ENCODE measurements at regions not wholly inside any gene's neighbourhood (a gene's known extent, or its start where the extent isn't known, plus 50 kb on each side); places are given as distances from the start of the nearest gene placed in this dataset.

DNA sequence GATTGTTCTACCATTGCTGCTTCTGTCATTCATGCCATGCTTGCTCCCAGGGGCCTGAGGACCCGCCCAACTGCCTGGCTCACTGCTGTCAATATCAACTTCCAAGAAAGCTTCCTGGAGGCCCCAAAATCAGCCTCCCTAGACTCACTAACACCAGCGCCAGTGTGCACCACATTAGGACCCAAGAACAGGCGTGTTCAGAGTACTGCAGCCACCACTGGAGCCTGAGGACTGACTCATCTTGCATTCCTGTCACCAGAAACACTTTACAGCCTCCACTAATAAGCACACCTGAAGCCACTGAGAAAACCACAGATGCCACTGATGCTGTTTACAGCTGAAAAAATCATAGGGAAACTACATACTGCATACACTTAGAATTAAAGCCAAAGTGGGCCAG lies 1284.3 kb downstream of the TYW1 start:
- no peak for DNase-seq (ENCODE audit: low read depth in 2 of 2)

DNA sequence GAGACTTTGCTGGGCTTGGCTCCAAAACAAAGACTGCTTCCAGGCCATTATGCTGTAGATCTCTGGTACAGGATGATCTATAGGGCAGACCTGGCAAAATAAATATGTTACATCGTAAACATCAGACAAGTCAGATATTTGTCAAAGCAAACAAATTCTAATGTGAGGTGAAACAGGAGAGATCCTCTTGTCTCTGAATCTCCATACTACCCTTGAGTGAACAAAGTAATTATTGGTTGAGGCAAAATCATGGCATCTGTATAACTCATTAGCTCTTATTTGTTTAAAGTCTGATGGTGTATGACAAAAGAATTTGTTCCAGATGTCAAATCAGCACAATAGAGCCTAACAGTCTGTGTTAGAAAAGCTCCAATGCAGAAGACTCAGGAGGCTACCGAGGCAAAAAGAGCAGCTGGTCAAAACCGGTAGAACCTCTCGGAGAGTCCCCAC lies 1291.5 kb downstream of the TYW1 start:
- DNase-seq (ENCODE audit: low read depth in 2 of 2), result no peak

DNA sequence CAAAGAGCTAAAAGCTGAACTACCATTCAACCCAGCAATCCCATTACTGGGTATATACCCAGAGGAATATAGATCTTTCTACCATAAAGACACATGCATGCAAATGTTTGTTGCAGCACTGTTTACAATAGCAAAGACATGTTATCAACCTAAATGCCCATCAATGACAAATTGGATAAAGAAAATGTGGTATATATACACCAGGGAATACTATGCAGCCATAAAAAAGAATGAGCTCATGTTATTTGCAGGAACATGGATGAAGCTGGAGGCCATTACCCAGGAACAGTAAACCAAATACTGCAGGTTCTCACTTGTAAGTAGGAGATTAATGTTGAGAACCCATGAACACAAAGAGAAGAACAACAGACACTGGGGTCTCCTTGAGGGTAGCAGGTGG lies 1295.1 kb downstream of the TYW1 start:
- DNase-seq (ENCODE audit: low read depth in 2 of 2), result no peak

DNA sequence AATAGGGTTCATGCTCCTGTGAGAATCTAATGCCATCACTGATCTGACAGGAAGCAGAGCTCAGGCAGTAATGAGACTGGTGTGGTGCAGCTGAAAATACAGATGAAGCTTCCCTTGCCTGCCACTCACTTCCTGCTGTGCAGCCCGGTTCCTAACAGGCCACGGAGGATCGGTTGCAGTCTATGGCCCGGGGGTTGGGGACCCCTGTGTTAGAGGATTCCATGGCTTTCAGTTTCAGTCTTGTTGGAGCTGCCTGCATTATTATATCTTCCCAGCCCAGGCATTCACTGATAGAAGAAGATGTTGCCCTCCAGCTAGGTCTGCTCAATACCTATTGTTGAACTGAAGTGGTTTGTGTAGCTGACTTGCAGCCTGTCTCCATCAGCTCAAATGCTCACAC lies 1298.8 kb downstream of the TYW1 start:
- no peak for DNase-seq (ENCODE audit: low read depth in 2 of 2)

DNA sequence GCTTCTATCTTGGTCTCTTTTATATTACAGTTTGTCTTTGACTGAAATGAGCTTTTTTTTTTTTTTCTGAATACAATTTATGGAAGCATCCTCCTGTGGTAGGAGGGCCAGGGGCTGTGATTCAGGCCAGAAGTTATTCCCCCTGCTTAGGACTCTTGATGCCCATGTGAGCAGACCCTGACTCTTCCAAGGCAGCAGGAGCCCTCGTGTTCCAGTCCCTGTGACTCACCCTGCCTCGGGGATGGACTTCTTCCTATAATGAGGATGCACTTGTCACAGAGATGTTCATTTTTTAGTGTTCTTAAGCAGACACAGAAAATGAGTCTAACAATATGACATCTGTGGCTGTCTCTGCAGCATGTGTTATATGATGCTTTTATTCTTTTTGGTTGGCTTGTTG lies 1293.7 kb upstream of the AUTS2 start:
- DNase-seq (ENCODE audit: low read depth in 2 of 2), result no peak

DNA sequence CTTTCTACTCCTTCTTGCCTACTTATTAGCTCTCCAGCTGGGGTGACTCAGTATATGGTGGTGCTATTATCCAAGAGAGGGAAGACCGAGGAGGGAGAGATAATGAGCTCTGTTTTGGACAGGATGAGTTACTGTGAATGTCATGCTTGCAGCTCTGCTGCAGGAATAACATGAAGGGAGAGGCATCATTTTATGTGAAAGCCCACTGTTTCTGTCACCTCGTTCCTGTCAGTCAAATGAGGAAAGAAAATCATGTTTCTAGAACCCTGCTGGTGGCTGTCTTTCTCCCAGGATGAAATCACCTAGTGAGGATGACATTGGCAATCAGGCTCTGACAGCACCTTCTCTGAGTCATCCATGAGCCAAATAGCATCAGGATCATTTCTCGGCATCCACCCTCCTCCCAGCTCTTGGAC lies 1291.6 kb upstream of the AUTS2 start:
- no peak for DNase-seq (ENCODE audit: low read depth in 2 of 2)

DNA sequence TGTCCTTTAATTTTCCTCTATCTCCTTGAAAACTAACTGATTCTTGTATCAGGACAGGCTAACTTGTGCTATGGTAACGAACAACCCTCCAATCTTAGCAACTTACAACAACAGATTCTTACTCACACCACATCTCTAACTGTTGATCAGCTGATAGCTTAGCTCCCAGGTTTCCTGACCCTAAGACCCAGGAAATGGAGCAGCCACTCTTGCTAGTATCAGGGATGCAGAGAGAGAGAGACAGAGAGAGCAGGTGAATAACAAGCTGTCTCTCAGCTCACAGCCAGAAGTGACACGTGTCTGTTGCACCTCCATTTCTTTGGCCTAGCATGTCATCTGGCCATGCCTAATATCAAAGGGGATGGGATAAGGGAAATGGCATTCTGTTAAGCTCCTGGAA lies 1289.0 kb upstream of the AUTS2 start:
- no peak for DNase-seq (ENCODE audit: low read depth in 2 of 2)

DNA sequence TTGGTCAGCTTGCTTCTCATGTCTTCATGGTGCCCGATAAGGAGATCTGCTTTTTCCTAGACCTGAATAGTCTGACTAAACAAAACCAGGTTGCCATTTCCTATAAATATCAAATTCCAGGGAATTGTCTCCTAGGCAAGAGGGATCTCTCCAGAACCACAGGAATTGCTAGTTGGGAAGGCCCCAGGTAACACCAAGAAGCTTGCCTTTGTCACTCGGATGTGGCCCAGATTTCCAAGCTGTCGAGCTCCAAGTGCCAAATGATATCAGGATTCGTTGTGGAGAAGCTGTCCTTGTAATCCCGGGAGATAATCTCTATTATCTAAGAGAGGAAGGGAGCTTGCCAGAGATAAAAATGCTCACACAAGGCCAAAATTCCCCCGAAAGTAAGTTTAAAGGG lies 1288.5 kb upstream of the AUTS2 start:
- no peak for DNase-seq (ENCODE audit: low read depth in 2 of 2)

DNA sequence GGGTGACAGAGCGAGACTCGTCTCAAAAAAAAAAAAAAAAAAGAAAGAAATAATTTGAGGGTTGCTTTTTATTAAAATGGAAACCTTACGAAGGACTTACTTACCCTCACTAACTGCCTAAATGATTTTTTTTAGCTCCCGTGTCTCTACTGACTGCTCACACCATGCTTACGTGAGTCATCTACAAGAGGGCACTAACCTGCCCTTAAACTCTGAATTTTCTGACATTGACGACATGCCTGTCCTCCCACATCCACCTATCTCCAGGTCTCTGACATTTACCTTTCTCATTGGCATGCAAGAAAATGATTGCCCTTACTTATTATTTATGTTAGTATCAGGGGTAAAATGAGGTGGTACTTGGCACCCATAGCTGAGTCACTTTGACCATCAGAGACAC lies 1286.3 kb upstream of the AUTS2 start:
- no peak for DNase-seq (ENCODE audit: low read depth in 2 of 2)

DNA sequence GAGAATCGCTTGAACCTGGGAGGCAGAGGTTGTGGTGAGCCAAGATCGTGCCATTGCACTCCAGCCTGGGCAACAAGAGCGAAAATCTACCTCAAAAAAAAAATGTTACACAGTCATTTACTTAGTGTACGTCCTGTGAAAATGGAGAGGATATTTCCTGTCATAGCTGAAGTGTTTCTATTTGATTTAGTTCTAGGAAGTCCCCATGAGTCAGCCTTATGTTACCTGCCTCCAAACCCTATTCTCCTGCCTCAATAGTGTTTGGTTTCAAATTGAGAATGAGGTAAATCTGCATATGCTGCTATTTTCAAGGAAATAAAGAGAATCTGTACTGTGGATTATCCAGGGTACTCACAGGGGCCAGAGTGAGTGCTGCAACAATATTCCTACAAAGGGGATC lies 1284.5 kb upstream of the AUTS2 start:
- DNase-seq (ENCODE audit: low read depth in 2 of 2), result no peak

DNA sequence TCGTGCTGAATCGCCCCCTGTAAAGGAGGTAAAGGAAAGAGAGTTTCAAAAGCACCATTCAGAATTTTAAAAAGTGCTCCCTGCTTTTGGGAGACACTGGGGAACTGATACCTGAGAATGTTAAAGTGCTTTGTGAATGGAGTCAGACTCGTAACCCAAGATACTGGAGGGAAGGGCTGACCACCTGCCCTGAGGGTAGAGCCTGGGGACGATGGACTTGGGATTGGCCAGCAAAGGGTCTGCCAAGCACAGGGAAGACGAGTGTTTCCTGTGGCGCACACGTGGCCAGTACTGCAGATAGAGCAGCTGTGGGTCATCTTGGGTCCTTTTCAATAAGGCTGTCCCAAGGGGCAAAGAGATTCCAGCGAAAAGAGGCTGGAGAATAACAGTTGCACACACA lies 1284.1 kb upstream of the AUTS2 start:
- no peak for DNase-seq (ENCODE audit: low read depth in 2 of 2)

DNA sequence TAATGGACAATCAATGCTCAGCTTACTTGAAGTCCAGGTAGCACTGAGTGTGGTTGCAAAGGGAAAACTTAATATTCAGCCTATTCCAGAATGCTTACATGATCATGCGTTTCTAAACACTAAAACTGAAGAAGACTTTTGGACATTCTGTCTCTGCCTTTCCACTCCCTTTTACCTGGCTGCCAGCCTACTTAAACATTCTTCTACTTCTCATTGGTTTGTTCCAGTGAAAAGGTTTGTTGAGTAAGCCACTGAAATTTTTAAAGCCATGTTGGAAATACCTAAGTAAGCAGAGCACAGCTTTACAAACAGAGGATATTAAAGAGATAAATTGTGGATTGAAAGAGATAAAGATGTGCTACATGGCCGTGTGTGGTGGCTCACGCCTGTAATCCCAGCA lies 1280.8 kb upstream of the AUTS2 start:
- DNase-seq (ENCODE audit: low read depth in 2 of 2), result no peak

DNA sequence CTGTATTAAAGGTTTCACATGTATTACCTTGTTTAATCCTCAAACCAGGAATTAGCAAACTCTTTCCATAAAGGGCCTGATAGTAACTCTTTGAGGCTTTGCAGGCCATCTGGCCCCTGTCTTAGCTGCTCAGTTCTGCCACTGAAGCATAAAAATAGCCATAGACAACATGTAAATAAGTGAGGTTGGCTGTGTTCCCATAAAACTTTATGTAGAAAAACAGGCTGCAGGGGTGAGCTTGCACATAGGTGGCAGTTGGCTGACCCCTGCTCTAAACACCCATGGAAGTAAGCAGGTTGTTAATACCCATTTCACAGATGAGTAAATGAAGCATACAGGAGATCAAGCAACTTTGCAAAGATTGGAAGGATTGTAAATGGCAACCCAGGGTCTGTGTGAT lies 1279.2 kb upstream of the AUTS2 start:
- no peak for DNase-seq (ENCODE audit: low read depth in 2 of 2)

DNA sequence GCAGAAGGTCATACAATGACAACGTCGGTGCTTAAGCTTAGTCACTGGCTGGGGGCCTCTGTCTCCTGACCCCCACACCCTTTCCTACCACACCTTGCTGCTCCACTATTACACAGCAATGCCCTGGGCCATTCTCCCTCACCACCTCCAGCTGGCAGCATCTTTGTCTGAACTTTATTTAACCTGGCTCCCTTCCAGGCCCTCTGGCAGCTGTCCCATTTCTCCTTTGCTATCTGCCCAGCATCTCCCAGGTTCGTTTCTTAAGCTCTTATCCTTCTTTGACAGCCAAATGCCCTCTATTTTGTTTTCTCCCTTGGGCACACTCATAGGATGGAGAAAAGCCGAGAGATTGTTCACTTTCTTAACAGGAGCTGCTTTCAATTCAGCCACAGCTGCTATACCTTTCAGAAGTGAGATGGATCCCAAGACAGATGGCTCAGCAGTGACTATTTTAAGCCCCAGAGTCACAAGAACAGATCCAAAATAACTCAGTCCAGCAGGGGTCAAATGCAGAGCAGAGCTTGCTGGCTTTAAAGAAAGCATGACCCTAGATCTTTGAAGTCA lies 1277.1 kb upstream of the AUTS2 start:
- no peak for DNase-seq (ENCODE audit: low read depth in 2 of 2)

DNA sequence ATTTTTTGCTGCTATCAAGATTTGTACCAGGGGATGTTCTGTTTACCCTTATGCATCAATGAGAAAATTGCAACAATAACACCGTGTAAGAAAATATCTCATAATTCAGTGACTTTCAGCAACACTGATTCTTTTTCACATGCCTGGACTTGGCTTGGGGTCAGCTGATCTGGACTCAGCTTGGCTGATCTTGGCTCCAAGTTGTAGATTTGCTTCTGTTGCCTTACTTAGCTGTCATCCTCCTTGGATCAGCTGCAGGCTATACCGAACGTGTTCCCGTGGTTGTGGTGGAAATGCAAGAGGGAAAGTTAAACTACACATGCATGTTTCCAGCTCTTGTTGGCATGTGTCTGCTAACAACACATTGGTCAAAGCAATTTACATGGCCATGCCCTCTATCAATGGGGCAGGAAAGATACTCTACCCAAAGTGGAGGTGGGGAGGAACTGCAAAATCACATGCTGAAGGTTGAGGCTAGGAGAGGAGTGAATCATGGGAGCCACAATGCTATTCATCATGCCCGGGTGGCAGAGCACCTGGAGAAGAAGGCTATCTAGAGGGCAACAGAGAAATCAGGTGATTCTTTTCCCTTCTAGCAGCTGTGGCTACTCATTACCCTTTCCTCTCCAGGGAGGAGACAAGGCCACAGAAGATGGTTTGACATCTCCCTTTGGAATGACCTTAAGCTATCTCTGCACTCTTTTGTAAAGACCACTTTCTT lies 1276.3 kb upstream of the AUTS2 start:
- no peak for DNase-seq (ENCODE audit: low read depth in 2 of 2)

DNA sequence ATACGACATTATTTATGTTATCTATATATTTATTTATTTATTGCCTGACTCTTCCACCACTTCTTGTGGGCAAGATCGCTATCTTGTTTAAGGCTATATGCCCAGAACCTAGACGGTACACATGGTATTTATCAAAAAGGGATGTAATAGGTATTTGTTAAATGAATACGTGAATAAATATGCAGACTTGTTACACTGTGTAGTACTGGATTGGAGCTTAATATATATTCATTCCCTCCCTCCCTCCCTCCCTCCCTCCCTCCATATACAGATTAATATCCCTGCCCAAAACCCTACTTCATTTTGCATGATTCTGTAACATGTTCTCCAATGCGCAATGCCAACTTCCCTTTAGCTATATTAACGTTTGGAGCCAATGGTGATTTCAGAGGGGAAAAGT lies 1273.7 kb upstream of the AUTS2 start:
- DNase-seq (ENCODE audit: low read depth in 2 of 2), result no peak

DNA sequence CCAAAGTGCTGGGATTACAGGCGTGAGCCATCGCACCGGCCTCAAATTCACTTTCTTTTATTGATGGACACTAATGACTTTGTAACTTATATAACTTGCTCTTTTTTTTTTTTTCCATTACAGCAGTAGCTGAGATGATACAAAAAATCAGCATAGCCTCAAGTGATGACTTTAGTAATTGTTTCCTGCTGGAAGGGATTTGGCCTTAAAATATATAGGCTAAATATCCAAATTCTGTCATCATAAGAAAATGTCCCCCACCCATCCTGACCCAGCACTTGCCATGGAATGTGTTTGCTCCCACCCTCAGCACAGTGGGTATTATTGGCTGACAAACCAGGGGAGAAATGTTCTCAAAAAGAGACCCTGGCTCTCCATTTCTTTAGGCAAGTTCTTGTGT lies 1264.1 kb upstream of the AUTS2 start:
- DNase-seq (ENCODE audit: low read depth in 2 of 2), result no peak

DNA sequence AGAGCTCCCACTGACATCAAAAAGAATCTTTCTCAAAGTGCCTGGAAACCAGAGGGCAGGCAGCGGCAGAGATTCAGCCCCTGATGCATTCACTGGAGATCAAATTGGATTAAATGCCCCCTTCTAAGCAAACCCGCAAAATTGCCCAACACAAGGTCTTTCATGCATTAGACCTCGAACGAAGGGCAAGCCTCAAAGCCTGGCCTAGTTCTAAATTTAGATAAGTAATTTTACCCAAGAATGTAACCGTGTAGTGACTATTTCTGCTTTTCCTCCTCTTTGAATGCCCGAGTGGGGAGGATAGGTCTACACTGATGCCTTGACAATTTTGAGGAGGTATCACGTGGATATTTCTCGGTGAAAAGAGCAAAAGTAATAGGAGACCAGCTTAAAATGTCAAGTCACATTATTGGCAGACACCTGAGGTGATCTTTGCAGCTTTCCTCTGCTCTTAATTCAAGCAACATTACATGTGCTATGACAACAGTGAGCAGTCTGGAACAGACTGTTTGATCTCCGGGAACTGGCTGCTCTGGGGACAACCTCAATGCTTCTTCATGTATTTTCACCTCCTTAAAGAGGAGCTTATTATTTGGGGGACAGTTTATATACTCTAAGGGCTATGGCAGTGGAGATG lies 1263.5 kb upstream of the AUTS2 start:
- DNase-seq (ENCODE audit: low read depth in 2 of 2), result no peak

DNA sequence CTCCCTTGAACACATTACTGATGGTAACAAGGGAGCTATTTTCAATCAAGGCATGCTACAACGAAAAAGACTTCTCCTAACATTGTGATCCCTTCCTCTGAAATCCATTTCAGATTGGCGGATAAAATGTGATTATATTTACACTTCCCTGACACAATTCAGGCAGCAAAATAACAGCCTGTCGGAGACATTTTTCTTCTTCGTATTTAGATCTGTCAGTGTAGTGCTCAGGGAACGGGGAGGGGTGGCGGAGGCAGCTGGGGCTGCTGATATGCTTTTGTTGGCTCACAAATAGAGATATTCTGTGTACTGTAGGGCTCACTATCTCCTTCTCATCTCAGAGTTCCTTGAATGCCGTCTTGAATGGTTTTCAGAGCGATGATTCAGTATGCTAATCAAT lies 1261.7 kb upstream of the AUTS2 start:
- no peak for DNase-seq (ENCODE audit: low read depth in 2 of 2)

DNA sequence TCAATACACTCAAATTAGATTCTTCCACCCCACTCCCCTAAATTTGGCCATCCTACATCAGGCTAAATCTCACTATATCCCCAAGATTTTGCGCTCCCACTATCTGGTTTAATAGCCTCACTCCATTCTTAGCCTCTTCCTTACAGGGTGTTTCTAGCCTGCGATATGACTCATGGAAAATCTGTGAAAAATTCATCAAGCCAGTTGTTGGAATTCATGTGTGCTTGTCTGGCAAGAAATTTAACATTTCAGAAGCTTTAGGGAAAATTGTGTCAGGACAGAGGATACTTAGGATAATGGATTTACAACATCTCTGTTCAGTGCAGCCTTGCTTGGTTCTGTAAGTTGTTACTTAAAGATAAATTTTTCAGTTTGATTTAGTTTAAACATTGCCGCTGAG lies 1249.9 kb upstream of the AUTS2 start:
- DNase-seq (ENCODE audit: low read depth in 2 of 2), result no peak

DNA sequence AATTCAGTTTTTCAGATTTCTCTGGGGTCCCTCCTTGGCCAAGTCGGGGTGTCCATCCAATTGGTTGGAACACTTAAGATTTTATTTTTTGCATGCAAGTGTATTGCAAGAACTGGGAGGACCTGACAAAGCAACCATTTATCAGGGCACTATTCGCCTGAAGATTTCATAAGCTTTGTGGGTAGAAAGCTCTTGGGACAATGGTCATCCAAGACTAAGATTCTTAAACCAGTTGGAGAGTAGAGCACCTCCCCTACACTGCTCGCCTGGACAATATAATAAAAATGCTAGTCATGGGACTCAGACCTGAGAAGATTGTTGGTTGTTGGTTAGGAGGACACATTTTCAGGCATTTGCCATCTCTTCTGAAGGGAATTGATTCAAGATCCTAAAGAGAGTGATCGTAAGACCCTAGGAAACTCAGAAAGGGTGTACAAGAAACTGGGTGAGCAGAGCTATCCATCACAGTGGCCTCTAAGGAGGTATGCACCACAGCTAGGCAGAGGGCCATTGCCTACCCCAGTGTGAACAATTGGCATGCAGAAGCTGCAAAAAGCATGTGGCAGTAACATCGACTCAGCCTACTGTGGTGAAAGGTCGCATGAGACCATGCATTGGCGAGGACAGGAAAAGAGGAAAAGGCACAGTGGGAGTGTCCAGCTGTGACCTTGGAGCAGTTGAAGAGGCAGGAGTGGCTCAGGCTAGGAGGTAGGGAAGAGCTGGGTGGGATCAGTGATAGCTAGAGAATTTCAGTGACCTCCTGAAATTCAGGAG lies 1235.3 kb upstream of the AUTS2 start:
- no peak for DNase-seq (ENCODE audit: low read depth in 2 of 2)

DNA sequence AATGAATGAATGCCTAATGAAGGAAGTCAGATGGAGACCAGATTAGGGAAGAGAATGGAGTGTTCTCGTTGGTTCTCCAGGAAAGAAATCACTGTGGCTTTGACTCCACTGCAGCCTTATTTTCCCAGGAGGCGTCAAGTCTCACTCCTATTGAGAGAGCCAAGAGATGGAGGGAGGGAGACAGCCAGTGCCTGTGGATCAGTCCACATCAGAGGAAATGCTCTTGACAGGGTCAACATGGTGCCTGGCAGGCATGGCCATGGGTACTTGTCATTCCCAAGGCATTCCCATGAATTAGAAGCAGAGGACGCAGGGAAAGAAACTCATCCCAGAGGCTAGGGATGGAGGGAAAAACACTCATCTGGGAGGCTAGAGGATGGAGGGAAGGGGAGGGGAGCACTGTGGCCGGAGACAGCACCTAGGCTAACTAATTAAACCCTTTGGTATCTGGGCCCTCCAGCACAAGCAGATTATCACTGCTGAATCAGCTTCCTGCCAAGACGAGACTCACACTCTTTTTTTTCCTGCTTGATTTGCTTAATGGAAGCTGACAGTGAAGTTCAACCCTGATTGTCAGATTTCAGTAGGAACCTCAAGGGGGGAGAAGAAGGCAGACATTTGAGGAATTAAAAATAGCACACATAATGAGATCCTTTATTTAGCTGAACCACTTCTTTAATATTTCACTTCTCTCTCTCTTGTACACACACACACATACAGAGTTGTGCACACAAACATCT lies 1233.2 kb upstream of the AUTS2 start:
- no peak for DNase-seq (ENCODE audit: low read depth in 2 of 2)
